ENCODE measurements at regions not wholly inside any gene's neighbourhood (a gene's known extent, or its start where the extent isn't known, plus 50 kb on each side); places are given as distances from the start of the nearest gene placed in this dataset.

- TF ChIP-seq, protein P1, sequence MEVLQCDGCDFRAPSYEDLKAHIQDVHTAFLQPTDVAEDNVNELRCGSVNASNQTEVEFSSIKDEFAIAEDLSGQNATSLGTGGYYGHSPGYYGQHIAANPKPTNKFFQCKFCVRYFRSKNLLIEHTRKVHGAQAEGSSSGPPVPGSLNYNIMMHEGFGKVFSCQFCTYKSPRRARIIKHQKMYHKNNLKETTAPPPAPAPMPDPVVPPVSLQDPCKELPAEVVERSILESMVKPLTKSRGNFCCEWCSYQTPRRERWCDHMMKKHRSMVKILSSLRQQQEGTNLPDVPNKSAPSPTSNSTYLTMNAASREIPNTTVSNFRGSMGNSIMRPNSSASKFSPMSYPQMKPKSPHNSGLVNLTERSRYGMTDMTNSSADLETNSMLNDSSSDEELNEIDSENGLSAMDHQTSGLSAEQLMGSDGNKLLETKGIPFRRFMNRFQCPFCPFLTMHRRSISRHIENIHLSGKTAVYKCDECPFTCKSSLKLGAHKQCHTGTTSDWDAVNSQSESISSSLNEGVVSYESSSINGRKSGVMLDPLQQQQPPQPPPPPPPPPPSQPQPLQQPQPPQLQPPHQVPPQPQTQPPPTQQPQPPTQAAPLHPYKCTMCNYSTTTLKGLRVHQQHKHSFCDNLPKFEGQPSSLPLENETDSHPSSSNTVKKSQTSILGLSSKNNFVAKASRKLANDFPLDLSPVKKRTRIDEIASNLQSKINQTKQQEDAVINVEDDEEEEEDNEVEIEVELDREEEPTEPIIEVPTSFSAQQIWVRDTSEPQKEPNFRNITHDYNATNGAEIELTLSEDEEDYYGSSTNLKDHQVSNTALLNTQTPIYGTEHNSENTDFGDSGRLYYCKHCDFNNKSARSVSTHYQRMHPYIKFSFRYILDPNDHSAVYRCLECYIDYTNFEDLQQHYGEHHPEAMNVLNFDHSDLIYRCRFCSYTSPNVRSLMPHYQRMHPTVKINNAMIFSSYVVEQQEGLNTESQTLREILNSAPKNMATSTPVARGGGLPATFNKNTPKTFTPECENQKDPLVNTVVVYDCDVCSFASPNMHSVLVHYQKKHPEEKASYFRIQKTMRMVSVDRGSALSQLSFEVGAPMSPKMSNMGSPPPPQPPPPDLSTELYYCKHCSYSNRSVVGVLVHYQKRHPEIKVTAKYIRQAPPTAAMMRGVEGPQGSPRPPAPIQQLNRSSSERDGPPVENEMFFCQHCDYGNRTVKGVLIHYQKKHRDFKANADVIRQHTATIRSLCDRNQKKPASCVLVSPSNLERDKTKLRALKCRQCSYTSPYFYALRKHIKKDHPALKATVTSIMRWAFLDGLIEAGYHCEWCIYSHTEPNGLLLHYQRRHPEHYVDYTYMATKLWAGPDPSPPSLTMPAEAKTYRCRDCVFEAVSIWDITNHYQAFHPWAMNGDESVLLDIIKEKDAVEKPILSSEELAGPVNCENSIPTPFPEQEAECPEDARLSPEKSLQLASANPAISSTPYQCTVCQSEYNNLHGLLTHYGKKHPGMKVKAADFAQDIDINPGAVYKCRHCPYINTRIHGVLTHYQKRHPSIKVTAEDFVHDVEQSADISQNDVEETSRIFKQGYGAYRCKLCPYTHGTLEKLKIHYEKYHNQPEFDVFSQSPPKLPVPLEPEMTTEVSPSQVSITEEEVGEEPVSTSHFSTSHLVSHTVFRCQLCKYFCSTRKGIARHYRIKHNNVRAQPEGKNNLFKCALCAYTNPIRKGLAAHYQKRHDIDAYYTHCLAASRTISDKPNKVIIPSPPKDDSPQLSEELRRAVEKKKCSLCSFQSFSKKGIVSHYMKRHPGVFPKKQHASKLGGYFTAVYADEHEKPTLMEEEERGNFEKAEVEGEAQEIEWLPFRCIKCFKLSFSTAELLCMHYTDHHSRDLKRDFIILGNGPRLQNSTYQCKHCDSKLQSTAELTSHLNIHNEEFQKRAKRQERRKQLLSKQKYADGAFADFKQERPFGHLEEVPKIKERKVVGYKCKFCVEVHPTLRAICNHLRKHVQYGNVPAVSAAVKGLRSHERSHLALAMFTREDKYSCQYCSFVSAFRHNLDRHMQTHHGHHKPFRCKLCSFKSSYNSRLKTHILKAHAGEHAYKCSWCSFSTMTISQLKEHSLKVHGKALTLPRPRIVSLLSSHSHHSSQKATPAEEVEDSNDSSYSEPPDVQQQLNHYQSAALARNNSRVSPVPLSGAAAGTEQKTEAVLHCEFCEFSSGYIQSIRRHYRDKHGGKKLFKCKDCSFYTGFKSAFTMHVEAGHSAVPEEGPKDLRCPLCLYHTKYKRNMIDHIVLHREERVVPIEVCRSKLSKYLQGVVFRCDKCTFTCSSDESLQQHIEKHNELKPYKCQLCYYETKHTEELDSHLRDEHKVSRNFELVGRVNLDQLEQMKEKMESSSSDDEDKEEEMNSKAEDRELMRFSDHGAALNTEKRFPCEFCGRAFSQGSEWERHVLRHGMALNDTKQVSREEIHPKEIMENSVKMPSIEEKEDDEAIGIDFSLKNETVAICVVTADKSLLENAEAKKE (CRISPR knock-in tag; IDR thresholded peaks at IDR 0.05): no peak
- TF ChIP-seq EZH2 (IDR thresholded peaks at IDR 0.05; ENCODE audit: low read depth, unreplicated experiment): no peak
- no peak for TF ChIP-seq CREB1 (CRISPR knock-in tag; IDR thresholded peaks at IDR 0.05; ENCODE audit: low read depth)
- TF ChIP-seq STAT1 (IDR thresholded peaks at IDR 0.05; ENCODE audit: unreplicated experiment): no peak
- no peak for TF ChIP-seq ZNF114 (CRISPR knock-in tag; IDR thresholded peaks at IDR 0.05)
- no peak for TF ChIP-seq EZH2phosphoT487 (IDR thresholded peaks at IDR 0.05; ENCODE audit: unreplicated experiment)
- TF ChIP-seq, protein P2, sequence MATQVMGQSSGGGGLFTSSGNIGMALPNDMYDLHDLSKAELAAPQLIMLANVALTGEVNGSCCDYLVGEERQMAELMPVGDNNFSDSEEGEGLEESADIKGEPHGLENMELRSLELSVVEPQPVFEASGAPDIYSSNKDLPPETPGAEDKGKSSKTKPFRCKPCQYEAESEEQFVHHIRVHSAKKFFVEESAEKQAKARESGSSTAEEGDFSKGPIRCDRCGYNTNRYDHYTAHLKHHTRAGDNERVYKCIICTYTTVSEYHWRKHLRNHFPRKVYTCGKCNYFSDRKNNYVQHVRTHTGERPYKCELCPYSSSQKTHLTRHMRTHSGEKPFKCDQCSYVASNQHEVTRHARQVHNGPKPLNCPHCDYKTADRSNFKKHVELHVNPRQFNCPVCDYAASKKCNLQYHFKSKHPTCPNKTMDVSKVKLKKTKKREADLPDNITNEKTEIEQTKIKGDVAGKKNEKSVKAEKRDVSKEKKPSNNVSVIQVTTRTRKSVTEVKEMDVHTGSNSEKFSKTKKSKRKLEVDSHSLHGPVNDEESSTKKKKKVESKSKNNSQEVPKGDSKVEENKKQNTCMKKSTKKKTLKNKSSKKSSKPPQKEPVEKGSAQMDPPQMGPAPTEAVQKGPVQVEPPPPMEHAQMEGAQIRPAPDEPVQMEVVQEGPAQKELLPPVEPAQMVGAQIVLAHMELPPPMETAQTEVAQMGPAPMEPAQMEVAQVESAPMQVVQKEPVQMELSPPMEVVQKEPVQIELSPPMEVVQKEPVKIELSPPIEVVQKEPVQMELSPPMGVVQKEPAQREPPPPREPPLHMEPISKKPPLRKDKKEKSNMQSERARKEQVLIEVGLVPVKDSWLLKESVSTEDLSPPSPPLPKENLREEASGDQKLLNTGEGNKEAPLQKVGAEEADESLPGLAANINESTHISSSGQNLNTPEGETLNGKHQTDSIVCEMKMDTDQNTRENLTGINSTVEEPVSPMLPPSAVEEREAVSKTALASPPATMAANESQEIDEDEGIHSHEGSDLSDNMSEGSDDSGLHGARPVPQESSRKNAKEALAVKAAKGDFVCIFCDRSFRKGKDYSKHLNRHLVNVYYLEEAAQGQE (IDR thresholded peaks at IDR 0.05; ENCODE audit: unreplicated experiment): no peak
Observed at GRCh38 chr16:50451951-50452508, 83.2 kb upstream of the BRD7 start (continued).

All from GM23338 (cell line).